Chondrocyte (in vitro differentiated cells): ENCODE measurements at regions not wholly inside any gene's neighbourhood (a gene's known extent, or its start where the extent isn't known, plus 50 kb on each side); places are given as distances from the start of the nearest gene placed in this dataset.
"Not testable (repeated sequence)": the region's sequence is repeated elsewhere in the genome, so short reads cannot be mapped to it uniquely, and the experiment has no call there.

Source experiments
- DNase-seq: peaks from one replicate; pipeline ENCODE4 v3.0.0; 2021; ENCODE audit warnings: mixed read lengths, low spot score
- H3K27ac Mint-ChIP-seq: one replicate; pipeline ENCODE4 v1.8.0; 2021; ENCODE audit warnings: mild to moderate bottlenecking, moderate library complexity, mixed read lengths; ENCODE audit not compliant: unreplicated experiment
- H3K27me3 Mint-ChIP-seq: 2 replicates; pipeline ENCODE4 v1.8.0; 2021; ENCODE audit warnings: low read depth, mixed read lengths
- H3K36me3 Mint-ChIP-seq: 2 replicates; pipeline ENCODE4 v1.8.0; 2021; ENCODE audit warnings: low read depth, mixed read lengths
- H3K4me1 Mint-ChIP-seq: 2 replicates; pipeline ENCODE4 v1.8.0; 2021; ENCODE audit warnings: low read depth, mild to moderate bottlenecking, mixed read lengths
- H3K4me3 Mint-ChIP-seq: one replicate; pipeline ENCODE4 v1.8.0; 2021; ENCODE audit warnings: mild to moderate bottlenecking, moderate library complexity, mixed read lengths; ENCODE audit not compliant: unreplicated experiment
- H3K9me3 Mint-ChIP-seq: 2 replicates; pipeline ENCODE4 v1.8.0; 2021; ENCODE audit warnings: low read depth, mixed read lengths
- CTCF ChIP-seq: fragments of 200-600 bp; sonication (generic); IDR thresholded peaks from 2 replicates; pipeline ENCODE4 v1.5.0; 2021; ENCODE audit warnings: antibody characterized with exemption, mild to moderate bottlenecking, moderate library complexity

GRCh38 chr15:20317132-20317531 is 224.5 kb downstream of the GOLGA6L6 start:
- not testable (repeated sequence) for H3K4me3 Mint-ChIP-seq, H3K27me3 Mint-ChIP-seq, H3K36me3 Mint-ChIP-seq, H3K4me1 Mint-ChIP-seq, DNase-seq, H3K27ac Mint-ChIP-seq
- TF ChIP-seq CTCF: peak; percentile 9
- peaks cover 21% of the 10 kb centered on the region for H3K9me3 Mint-ChIP-seq

- peak; percentile 96 for DNase-seq
- not testable (repeated sequence) for H3K36me3 Mint-ChIP-seq, H3K9me3 Mint-ChIP-seq, H3K27me3 Mint-ChIP-seq, H3K27ac Mint-ChIP-seq, H3K4me1 Mint-ChIP-seq, H3K4me3 Mint-ChIP-seq
Observed at GRCh38 chr15:20311014-20311680, 230.5 kb downstream of the GOLGA6L6 start.

- Mint-ChIP-seq H3K9me3 (peaks cover 2% of the 10 kb centered on the region), H3K4me3 (no peak overlapping the region), H3K27ac (no peak overlapping the region), H3K4me1 (no peaks in the 10 kb centered on the region), H3K27me3 (no peaks in the 10 kb centered on the region), H3K36me3 (no peaks in the 10 kb centered on the region)
- no peak for TF ChIP-seq CTCF
- no peak for DNase-seq
Observed at GRCh38 chr15:20310603-20311002, 231.0 kb downstream of the GOLGA6L6 start.

GRCh38 chr15:20309966-20310365 is 231.6 kb downstream of the GOLGA6L6 start:
- DNase-seq, H3K36me3 Mint-ChIP-seq, H3K9me3 Mint-ChIP-seq, H3K27me3 Mint-ChIP-seq, H3K4me1 Mint-ChIP-seq, H3K4me3 Mint-ChIP-seq, H3K27ac Mint-ChIP-seq: not testable (repeated sequence)

GRCh38 chr15:20309395-20309794 is 232.2 kb downstream of the GOLGA6L6 start:
- H3K9me3 Mint-ChIP-seq, H3K4me3 Mint-ChIP-seq: not testable (repeated sequence)

GRCh38 chr15:20308027-20308690 is 233.4 kb downstream of the GOLGA6L6 start:
- H3K36me3 Mint-ChIP-seq, H3K4me3 Mint-ChIP-seq, H3K27me3 Mint-ChIP-seq, H3K27ac Mint-ChIP-seq, H3K4me1 Mint-ChIP-seq: not testable (repeated sequence)
- peak; percentile 95 for DNase-seq
- H3K9me3 Mint-ChIP-seq: peaks cover 12% of the 10 kb centered on the region

More at GRCh38 chr15:20309395-20309794, 232.2 kb downstream of the GOLGA6L6 start:
- H3K27ac Mint-ChIP-seq, DNase-seq, H3K4me1 Mint-ChIP-seq, H3K27me3 Mint-ChIP-seq, H3K36me3 Mint-ChIP-seq: not testable (repeated sequence)

- not testable (repeated sequence) for H3K36me3 Mint-ChIP-seq, H3K4me1 Mint-ChIP-seq
Observed at GRCh38 chr15:20307137-20307536, 234.5 kb downstream of the GOLGA6L6 start.

GRCh38 chr15:20306497-20307106 is 235.0 kb downstream of the GOLGA6L6 start:
- H3K27me3 Mint-ChIP-seq, H3K27ac Mint-ChIP-seq, H3K36me3 Mint-ChIP-seq, H3K4me1 Mint-ChIP-seq, H3K4me3 Mint-ChIP-seq: not testable (repeated sequence)
- DNase-seq: peak; percentile 98
- H3K9me3 Mint-ChIP-seq: peaks cover 23% of the 10 kb centered on the region

More at GRCh38 chr15:20307137-20307536, 234.5 kb downstream of the GOLGA6L6 start:
- H3K9me3 Mint-ChIP-seq: peaks cover 20% of the 10 kb centered on the region
- H3K4me3 Mint-ChIP-seq, H3K27me3 Mint-ChIP-seq, DNase-seq, H3K27ac Mint-ChIP-seq: not testable (repeated sequence)

- H3K27me3 Mint-ChIP-seq, H3K4me1 Mint-ChIP-seq, H3K4me3 Mint-ChIP-seq, H3K36me3 Mint-ChIP-seq, H3K27ac Mint-ChIP-seq: not testable (repeated sequence)
- H3K9me3 Mint-ChIP-seq: peaks cover 28% of the 10 kb centered on the region
- peak; percentile 97 for DNase-seq
Observed at GRCh38 chr15:20305912-20306311, 235.7 kb downstream of the GOLGA6L6 start.

GRCh38 chr15:20305015-20305465 is 236.6 kb downstream of the GOLGA6L6 start:
- peaks cover 33% of the 10 kb centered on the region for H3K9me3 Mint-ChIP-seq
- not testable (repeated sequence) for H3K27ac Mint-ChIP-seq, H3K27me3 Mint-ChIP-seq, H3K4me1 Mint-ChIP-seq, H3K4me3 Mint-ChIP-seq, H3K36me3 Mint-ChIP-seq
- DNase-seq: peak; percentile 96
